SK-N-SH treated with all-trans-retinoic acid at 6 μM for 48 hours (cell line): ENCODE measurements at regions not wholly inside any gene's neighbourhood (a gene's known extent, or its start where the extent isn't known, plus 50 kb on each side); places are given as distances from the start of the nearest gene placed in this dataset.

Source experiments
- ATAC-seq: fragments of 200-7000 bp; cut with Tn5 transposase; 3 replicates; pipeline ENCODE4 v1.9.1; 2020; ENCODE audit warnings: mild to moderate bottlenecking, moderate library complexity
- ARNTL ChIP-seq: fragments of 450-650 bp; formaldehyde crosslinking; IDR thresholded peaks from 2 replicates; pipeline ENCODE4 v1.5.0; 2020; ENCODE audit warnings: low read depth, mild to moderate bottlenecking, moderate library complexity, borderline replicate concordance
- BACH2 ChIP-seq: fragments of 250-450 bp; sonication (Bioruptor Pico); IDR thresholded peaks from 2 replicates; pipeline ENCODE4 v1.9.0; 2021; ENCODE audit warnings: mild to moderate bottlenecking, borderline replicate concordance
- CSDC2 ChIP-seq: fragments of 250-450 bp; sonication (Bioruptor Pico); IDR thresholded peaks from 2 replicates; pipeline ENCODE4 v1.5.0; 2020; ENCODE audit warnings: mild to moderate bottlenecking, moderate library complexity
- ESRRG ChIP-seq: fragments of 250-450 bp; sonication (Bioruptor Pico); IDR thresholded peaks from 2 replicates; pipeline ENCODE4 v1.6.1; 2021; ENCODE audit warnings: mild to moderate bottlenecking
- GLIS3 ChIP-seq: fragments of 250-450 bp; sonication (Bioruptor Pico); IDR thresholded peaks from 2 replicates; pipeline ENCODE4 v1.5.0; 2020; ENCODE audit warnings: mild to moderate bottlenecking, moderate library complexity
- ISL1 ChIP-seq: fragments of 250-450 bp; sonication (Bioruptor Pico); IDR thresholded peaks from 2 replicates; pipeline ENCODE4 v2.1.2; 2022; ENCODE audit warnings: mild to moderate bottlenecking, moderate library complexity
- OSR1 ChIP-seq: fragments of 250-450 bp; sonication (Bioruptor Pico); IDR thresholded peaks from 2 replicates; pipeline ENCODE4 v1.8.0; 2022; ENCODE audit warnings: moderate library complexity, mild to moderate bottlenecking, inconsistent platforms
- RARB ChIP-seq: fragments of 250-450 bp; sonication (Bioruptor Pico); IDR thresholded peaks from 2 replicates; pipeline ENCODE4 v1.8.0; 2021; ENCODE audit warnings: mild to moderate bottlenecking, moderate library complexity
- SNAI2 ChIP-seq: fragments of 250-450 bp; sonication (Bioruptor Pico); IDR thresholded peaks from 2 replicates; pipeline ENCODE4 v1.5.0; 2020; ENCODE audit warnings: mild to moderate bottlenecking, moderate library complexity
- TCF4 ChIP-seq: fragments of 250-450 bp; sonication (Bioruptor Pico); IDR thresholded peaks from 2 replicates; pipeline ENCODE4 v1.8.0; 2021; ENCODE audit warnings: mild to moderate bottlenecking, moderate library complexity, borderline replicate concordance
- TOX ChIP-seq: fragments of 250-450 bp; sonication (Bioruptor Pico); IDR thresholded peaks from 2 replicates; pipeline ENCODE4 v1.8.0; 2021; ENCODE audit warnings: mild to moderate bottlenecking, moderate library complexity, borderline replicate concordance
- ZC3H10 ChIP-seq: fragments of 250-450 bp; sonication (Bioruptor Pico); IDR thresholded peaks from 2 replicates; pipeline ENCODE4 v1.5.1; 2021; ENCODE audit warnings: mild to moderate bottlenecking, moderate library complexity
- ZFP3 ChIP-seq: fragments of 250-450 bp; sonication (Bioruptor Pico); IDR thresholded peaks from 2 replicates; pipeline ENCODE4 v1.5.0; 2020; ENCODE audit warnings: mild to moderate bottlenecking, moderate library complexity
- ZFP30 ChIP-seq: fragments of 450-650 bp; formaldehyde crosslinking; IDR thresholded peaks from 2 replicates; pipeline ENCODE4 v1.5.0; 2022; ENCODE audit warnings: mild to moderate bottlenecking, moderate library complexity
- ZNF565 ChIP-seq: fragments of 450-650 bp; formaldehyde crosslinking; conservative IDR thresholded peaks from 2 replicates; pipeline ENCODE4 v1.5.0; 2020; ENCODE audit warnings: low read depth, mild to moderate bottlenecking, moderate library complexity
- ZNF70 ChIP-seq: fragments of 450-650 bp; formaldehyde crosslinking; IDR thresholded peaks from 2 replicates; pipeline ENCODE4 v1.5.0; 2020; ENCODE audit warnings: mild to moderate bottlenecking, moderate library complexity
- ZNF8 ChIP-seq: fragments of 450-650 bp; formaldehyde crosslinking; IDR thresholded peaks from 2 replicates; pipeline ENCODE4 v1.5.0; 2020; ENCODE audit warnings: mild to moderate bottlenecking, moderate library complexity
- TF ChIP-seq, protein P1 (sequence below): fragments of 250-450 bp; sonication (Bioruptor Pico); IDR thresholded peaks from 2 replicates; pipeline ENCODE4 v1.5.1; 2020; ENCODE audit warnings: low read depth, mild to moderate bottlenecking, moderate library complexity
- TF ChIP-seq, protein P2 (sequence below): fragments of 250-450 bp; sonication (Bioruptor Pico); IDR thresholded peaks from 2 replicates; pipeline ENCODE4 v1.8.0; 2021; ENCODE audit warnings: low read depth, mild to moderate bottlenecking, moderate library complexity, borderline replicate concordance
- TF ChIP-seq, protein P3 (sequence below): fragments of 250-450 bp; sonication (Bioruptor Pico); IDR thresholded peaks from 2 replicates; pipeline ENCODE4 v1.5.1; 2021; ENCODE audit warnings: mild to moderate bottlenecking, moderate library complexity
- TF ChIP-seq, protein P4 (sequence below): fragments of 250-450 bp; sonication (Bioruptor Pico); IDR thresholded peaks from 2 replicates; pipeline ENCODE4 v1.5.0; 2020; ENCODE audit warnings: mild to moderate bottlenecking, moderate library complexity

DNA sequence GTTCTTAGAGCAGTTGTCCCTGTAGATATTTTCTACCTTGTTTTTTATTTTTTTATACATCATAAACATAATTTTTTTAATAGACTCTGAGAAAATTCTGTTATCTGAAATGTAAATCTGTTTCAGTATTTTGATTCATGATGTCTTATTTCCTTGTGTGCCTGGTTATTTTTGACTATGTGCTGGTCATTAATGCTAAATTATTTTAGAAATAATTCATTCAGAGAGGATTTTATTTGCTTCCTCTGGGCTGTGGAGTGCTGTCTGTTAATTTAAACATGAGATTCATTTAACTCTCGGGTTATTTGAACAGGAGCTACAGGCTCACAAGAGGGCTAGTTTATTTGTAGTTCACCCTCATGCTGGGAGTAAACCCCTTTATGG, 124.3 kb upstream of the PITX1 start:
- TF ChIP-seq ARNTL (CRISPR knock-in tag) (no peak), ISL1 (CRISPR knock-in tag) (no peak), ESRRG (no peak)
- ATAC-seq, result no peak

DNA sequence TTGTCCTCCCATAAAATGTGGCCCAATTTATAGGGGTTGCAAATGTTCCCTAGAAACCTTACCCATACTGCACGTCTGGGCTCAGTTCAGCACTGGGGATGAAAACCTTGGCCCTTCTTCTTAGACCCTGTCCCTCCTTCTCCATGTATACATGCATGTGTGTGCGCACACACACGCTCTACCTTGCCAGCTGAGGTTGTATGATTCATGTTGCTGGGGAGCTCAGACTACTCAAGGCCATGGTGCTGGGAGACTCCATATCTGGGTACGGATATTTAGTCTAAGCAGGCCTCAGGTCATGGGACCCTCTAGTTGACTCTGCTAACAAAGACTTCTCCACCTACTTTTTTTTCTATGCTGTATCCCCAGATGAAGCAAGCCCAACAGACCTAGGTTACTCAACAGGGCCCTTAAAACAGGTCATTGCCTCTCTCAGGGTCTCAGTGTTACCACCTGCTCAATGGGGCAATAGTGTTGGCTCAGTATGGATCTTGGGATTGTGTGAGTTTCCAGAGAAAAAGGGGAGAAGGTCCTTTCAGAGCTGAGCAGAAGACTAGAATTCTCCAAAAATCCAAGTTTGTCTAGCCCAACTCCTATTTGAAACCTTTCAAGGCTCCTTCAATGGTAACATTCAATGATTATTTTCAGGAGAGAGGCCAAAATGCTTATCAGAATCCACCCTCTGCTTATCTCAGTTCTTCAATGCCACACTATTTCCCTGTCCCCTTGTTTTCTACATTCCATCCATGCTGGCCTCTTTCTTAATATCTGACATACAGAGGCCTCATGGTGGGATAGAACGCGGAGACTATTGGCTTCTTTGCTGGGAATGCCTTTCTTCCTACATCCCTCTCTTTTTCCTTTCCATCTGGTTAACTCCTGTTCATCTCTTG, 123.6 kb upstream of the PITX1 start:
- no peak for TF ChIP-seq ZC3H10
- no peak for TF ChIP-seq ZNF70
- TF ChIP-seq GLIS3, result no peak
- no peak for TF ChIP-seq TOX (CRISPR knock-in tag)
- no peak for TF ChIP-seq ZFP3
- TF ChIP-seq, protein P1, sequence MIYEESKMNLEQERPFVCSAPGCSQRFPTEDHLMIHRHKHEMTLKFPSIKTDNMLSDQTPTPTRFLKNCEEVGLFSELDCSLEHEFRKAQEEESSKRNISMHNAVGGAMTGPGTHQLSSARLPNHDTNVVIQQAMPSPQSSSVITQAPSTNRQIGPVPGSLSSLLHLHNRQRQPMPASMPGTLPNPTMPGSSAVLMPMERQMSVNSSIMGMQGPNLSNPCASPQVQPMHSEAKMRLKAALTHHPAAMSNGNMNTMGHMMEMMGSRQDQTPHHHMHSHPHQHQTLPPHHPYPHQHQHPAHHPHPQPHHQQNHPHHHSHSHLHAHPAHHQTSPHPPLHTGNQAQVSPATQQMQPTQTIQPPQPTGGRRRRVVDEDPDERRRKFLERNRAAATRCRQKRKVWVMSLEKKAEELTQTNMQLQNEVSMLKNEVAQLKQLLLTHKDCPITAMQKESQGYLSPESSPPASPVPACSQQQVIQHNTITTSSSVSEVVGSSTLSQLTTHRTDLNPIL (CRISPR knock-in tag), result no peak
- TF ChIP-seq, protein P2, sequence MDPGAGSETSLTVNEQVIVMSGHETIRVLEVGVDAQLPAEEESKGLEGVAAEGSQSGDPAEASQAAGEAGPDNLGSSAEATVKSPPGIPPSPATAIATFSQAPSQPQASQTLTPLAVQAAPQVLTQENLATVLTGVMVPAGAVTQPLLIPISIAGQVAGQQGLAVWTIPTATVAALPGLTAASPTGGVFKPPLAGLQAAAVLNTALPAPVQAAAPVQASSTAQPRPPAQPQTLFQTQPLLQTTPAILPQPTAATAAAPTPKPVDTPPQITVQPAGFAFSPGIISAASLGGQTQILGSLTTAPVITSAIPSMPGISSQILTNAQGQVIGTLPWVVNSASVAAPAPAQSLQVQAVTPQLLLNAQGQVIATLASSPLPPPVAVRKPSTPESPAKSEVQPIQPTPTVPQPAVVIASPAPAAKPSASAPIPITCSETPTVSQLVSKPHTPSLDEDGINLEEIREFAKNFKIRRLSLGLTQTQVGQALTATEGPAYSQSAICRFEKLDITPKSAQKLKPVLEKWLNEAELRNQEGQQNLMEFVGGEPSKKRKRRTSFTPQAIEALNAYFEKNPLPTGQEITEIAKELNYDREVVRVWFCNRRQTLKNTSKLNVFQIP, result no peak
- TF ChIP-seq OSR1, result no peak
- TF ChIP-seq ZFP30 (CRISPR knock-in tag), result no peak
- TF ChIP-seq CSDC2, result no peak
- TF ChIP-seq SNAI2 (CRISPR knock-in tag), result no peak
- no peak for TF ChIP-seq ZNF565 (CRISPR knock-in tag)
- no peak for ATAC-seq

DNA sequence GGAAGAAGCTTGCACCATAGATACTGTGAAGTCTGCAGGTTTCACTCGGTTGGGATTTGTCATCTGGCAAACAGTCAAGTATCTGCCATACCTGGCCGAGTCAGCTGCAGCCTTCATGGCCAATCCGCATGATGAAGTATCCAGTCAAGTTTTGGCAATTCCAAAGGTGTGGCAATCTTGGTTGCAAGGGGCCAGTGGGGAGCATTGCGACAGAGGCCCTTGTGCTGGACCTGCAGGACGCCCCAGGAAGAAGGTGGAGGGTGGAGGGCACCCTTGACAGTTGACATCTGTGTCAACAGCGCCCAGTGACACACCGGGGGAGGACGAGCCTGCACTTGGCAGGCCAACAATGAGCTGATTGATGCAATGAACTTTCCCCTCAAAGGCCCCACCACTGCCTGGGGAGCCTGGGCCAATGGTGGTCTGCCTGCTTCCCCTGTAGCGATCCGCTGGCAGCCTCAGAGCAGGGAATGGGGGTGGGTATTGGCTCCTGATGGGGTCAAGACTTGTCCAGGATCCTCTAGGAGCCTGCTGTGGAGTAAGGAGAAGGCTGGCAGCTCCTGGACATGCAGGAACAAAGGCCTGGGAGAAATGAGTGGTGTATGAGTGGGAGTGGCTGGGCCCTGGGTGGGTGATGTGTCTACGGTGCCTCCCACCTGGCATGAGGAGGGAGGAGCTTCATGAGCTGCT, 122.8 kb upstream of the PITX1 start:
- no peak for ATAC-seq
- TF ChIP-seq GLIS3, result no peak
- no peak for TF ChIP-seq ZFP3
- TF ChIP-seq, protein P3, sequence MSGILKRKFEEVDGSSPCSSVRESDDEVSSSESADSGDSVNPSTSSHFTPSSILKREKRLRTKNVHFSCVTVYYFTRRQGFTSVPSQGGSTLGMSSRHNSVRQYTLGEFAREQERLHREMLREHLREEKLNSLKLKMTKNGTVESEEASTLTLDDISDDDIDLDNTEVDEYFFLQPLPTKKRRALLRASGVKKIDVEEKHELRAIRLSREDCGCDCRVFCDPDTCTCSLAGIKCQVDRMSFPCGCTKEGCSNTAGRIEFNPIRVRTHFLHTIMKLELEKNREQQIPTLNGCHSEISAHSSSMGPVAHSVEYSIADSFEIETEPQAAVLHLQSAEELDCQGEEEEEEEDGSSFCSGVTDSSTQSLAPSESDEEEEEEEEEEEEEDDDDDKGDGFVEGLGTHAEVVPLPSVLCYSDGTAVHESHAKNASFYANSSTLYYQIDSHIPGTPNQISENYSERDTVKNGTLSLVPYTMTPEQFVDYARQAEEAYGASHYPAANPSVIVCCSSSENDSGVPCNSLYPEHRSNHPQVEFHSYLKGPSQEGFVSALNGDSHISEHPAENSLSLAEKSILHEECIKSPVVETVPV (CRISPR knock-in tag), result no peak
- no peak for TF ChIP-seq SNAI2 (CRISPR knock-in tag)
- TF ChIP-seq, protein P2, result no peak
- no peak for TF ChIP-seq ISL1 (CRISPR knock-in tag)
- TF ChIP-seq ZNF565 (CRISPR knock-in tag), result no peak
- no peak for TF ChIP-seq ZNF70
- TF ChIP-seq OSR1, result no peak
- no peak for TF ChIP-seq CSDC2

DNA sequence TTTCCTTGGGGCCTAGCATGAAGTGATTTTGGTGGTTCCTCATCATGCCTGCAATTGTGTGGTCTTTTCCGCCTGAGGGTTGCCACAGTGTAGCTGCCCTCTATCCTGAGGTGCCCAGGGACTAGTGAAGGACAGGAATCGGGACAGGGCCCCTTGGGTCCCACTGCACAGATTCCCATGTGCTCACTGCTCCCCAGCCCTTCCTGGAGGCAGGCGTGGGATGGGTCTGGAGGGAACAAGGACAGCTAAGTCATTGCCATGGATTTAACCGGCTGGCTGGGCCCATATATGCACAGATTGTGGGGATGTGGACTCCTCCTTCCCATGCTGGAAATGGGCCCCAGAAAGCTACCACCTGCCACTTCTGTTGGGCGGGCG, 122.3 kb upstream of the PITX1 start:
- TF ChIP-seq TCF4 (CRISPR knock-in tag) (no peak), ZFP30 (CRISPR knock-in tag) (no peak), CSDC2 (no peak)
- ATAC-seq, result no peak

DNA sequence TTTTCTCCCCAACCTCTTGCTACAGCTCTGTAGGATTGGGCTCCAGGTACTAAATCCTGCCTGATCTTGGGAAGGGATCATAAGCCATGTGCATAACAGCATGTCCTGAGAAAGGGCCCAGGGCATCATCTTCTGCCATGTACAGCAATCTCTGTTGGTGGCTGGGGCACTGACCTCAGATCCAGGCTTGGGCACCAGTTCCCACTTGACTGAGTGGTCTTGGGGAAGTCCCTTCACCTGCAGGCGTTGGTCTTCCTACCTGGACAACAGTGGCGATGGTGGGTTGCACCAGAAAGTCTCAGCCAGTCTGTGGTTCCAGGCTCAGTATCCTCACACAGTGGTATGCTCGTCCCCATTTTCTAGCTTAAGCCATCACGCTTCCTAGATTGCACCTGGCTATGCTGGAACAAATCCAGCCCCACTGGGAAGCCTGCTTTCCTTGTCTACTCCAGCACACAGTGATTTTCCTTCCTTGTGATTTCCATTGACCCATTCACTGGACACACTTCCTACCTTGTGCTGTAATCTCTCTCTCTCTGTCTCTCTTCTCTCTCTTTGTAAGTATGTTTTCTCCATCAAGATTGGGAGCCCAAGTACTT, 121.7 kb upstream of the PITX1 start:
- TF ChIP-seq, protein P2, result no peak
- TF ChIP-seq CSDC2, result no peak
- TF ChIP-seq RARB (CRISPR knock-in tag), result no peak
- TF ChIP-seq ZNF8 (CRISPR knock-in tag), result no peak
- TF ChIP-seq BACH2, result no peak
- TF ChIP-seq, protein P4, sequence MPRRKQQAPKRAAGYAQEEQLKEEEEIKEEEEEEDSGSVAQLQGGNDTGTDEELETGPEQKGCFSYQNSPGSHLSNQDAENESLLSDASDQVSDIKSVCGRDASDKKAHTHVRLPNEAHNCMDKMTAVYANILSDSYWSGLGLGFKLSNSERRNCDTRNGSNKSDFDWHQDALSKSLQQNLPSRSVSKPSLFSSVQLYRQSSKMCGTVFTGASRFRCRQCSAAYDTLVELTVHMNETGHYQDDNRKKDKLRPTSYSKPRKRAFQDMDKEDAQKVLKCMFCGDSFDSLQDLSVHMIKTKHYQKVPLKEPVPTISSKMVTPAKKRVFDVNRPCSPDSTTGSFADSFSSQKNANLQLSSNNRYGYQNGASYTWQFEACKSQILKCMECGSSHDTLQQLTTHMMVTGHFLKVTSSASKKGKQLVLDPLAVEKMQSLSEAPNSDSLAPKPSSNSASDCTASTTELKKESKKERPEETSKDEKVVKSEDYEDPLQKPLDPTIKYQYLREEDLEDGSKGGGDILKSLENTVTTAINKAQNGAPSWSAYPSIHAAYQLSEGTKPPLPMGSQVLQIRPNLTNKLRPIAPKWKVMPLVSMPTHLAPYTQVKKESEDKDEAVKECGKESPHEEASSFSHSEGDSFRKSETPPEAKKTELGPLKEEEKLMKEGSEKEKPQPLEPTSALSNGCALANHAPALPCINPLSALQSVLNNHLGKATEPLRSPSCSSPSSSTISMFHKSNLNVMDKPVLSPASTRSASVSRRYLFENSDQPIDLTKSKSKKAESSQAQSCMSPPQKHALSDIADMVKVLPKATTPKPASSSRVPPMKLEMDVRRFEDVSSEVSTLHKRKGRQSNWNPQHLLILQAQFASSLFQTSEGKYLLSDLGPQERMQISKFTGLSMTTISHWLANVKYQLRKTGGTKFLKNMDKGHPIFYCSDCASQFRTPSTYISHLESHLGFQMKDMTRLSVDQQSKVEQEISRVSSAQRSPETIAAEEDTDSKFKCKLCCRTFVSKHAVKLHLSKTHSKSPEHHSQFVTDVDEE (CRISPR knock-in tag), result no peak
- ATAC-seq, result no peak
